HepG2 (cell line): ENCODE measurements at regions not wholly inside any gene's neighbourhood (a gene's known extent, or its start where the extent isn't known, plus 50 kb on each side); places are given as distances from the start of the nearest gene placed in this dataset.

Experiments
- AFF4 ChIP-seq: sonication (generic); formaldehyde crosslinking; IDR thresholded peaks from 2 replicates; pipeline ENCODE4 v1.4.0; 2020; ENCODE audit warnings: missing genetic modification reagents
- ATF6 ChIP-seq: sonication (generic); formaldehyde crosslinking; conservative IDR thresholded peaks from 2 replicates; pipeline ENCODE4 v1.4.0; 2020; ENCODE audit warnings: missing genetic modification reagents
- CENPT ChIP-seq: sonication (generic); formaldehyde crosslinking; IDR thresholded peaks from 2 replicates; pipeline ENCODE4 v1.8.0; 2022; ENCODE audit warnings: low read depth, mild to moderate bottlenecking, moderate library complexity, missing genetic modification reagents
- CHD4 ChIP-seq: fragments of 200-600 bp; sonication (generic); IDR thresholded peaks from 2 replicates; pipeline ENCODE4 v1.7.0; 2017; ENCODE audit warnings: mild to moderate bottlenecking, low read length, borderline replicate concordance
- CREM ChIP-seq, 2 experiments: sonication (generic) in 1 of 2; formaldehyde crosslinking in 1 of 2; IDR thresholded peaks; 2 replicates each; pipeline versions ENCODE4 v1.4.0 to v1.6.1; 2016 to 2020; ENCODE audit warnings: antibody characterized with exemption in 1 of 2, mild to moderate bottlenecking in 1 of 2, missing genetic modification reagents in 1 of 2
- DBP ChIP-seq: sonication (generic); formaldehyde crosslinking; IDR thresholded peaks from 2 replicates; pipeline ENCODE4 v1.4.0; 2020; ENCODE audit warnings: missing genetic modification reagents; ENCODE audit errors: not compliant biosample characterization
- GATAD1 ChIP-seq: IDR thresholded peaks from 2 replicates; pipeline ENCODE4 v1.6.1; 2016; ENCODE audit warnings: missing genetic modification reagents, missing compliant biosample characterization
- MED13 ChIP-seq: sonication (generic); formaldehyde crosslinking; IDR thresholded peaks from 2 replicates; pipeline ENCODE4 v1.5.0; 2020; ENCODE audit warnings: missing genetic modification reagents
- MIER3 ChIP-seq: IDR thresholded peaks from 2 replicates; pipeline ENCODE4 v1.6.1; 2016; ENCODE audit warnings: missing compliant biosample characterization, borderline replicate concordance
- POGZ ChIP-seq: sonication (generic); formaldehyde crosslinking; IDR thresholded peaks from 2 replicates; pipeline ENCODE4 v1.4.0; 2020; ENCODE audit warnings: mild to moderate bottlenecking, missing genetic modification reagents
- SATB2 ChIP-seq: sonication (generic); formaldehyde crosslinking; IDR thresholded peaks from 2 replicates; pipeline ENCODE4 v1.5.0; 2020; ENCODE audit warnings: missing genetic modification reagents
- SMAD3 ChIP-seq: sonication (generic); formaldehyde crosslinking; IDR thresholded peaks from 2 replicates; pipeline ENCODE4 v1.4.0; 2020; ENCODE audit warnings: missing genetic modification reagents
- SSRP1 ChIP-seq: IDR thresholded peaks from 2 replicates; pipeline ENCODE4 v1.6.1; 2016; ENCODE audit warnings: control low read depth
- YEATS2 ChIP-seq: sonication (generic); formaldehyde crosslinking; IDR thresholded peaks from 2 replicates; pipeline ENCODE4 v1.4.0; 2020; ENCODE audit warnings: missing genetic modification reagents, borderline replicate concordance
- ZFP1 ChIP-seq: IDR thresholded peaks from 2 replicates; pipeline ENCODE4 v1.6.1; 2016
- ZFP82 ChIP-seq: sonication (generic); formaldehyde crosslinking; IDR thresholded peaks from 2 replicates; pipeline ENCODE4 v1.5.1; 2020; ENCODE audit warnings: mild to moderate bottlenecking, missing genetic modification reagents, borderline replicate concordance
- ZNF121 ChIP-seq: sonication (generic); formaldehyde crosslinking; IDR thresholded peaks from 2 replicates; pipeline ENCODE4 v1.5.0; 2020; ENCODE audit warnings: mild to moderate bottlenecking, missing genetic modification reagents
- ZNF7 ChIP-seq: IDR thresholded peaks from 2 replicates; pipeline ENCODE4 v1.6.1; 2016; ENCODE audit warnings: missing biosample characterization, missing genetic modification reagents
- ZSCAN30 ChIP-seq: sonication (generic); formaldehyde crosslinking; IDR thresholded peaks from 2 replicates; pipeline ENCODE4 v1.5.0; 2020; ENCODE audit warnings: mild to moderate bottlenecking, missing genetic modification reagents
- TF ChIP-seq, protein P1 (sequence below): IDR thresholded peaks from 2 replicates; pipeline ENCODE4 v1.6.1; 2016; ENCODE audit warnings: control low read depth
- TF ChIP-seq, protein P2 (sequence below): sonication (generic); formaldehyde crosslinking; IDR thresholded peaks from 2 replicates; pipeline ENCODE4 v1.5.0; 2020; ENCODE audit warnings: missing genetic modification reagents

- TF ChIP-seq, protein P1, sequence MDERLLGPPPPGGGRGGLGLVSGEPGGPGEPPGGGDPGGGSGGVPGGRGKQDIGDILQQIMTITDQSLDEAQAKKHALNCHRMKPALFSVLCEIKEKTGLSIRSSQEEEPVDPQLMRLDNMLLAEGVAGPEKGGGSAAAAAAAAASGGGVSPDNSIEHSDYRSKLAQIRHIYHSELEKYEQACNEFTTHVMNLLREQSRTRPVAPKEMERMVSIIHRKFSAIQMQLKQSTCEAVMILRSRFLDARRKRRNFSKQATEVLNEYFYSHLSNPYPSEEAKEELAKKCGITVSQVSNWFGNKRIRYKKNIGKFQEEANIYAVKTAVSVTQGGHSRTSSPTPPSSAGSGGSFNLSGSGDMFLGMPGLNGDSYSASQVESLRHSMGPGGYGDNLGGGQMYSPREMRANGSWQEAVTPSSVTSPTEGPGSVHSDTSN (CRISPR knock-in tag) = no peak
- 0 out of 2 replicates have a peak, but pooled peaks have one; percentile 12 for TF ChIP-seq GATAD1 (CRISPR knock-in tag)
- TF ChIP-seq MED13 (CRISPR knock-in tag) = no peak
- TF ChIP-seq SATB2 (CRISPR knock-in tag) = no peak
- TF ChIP-seq CHD4 = 0 out of 2 replicates have a peak, but pooled peaks have one; percentile 23
- TF ChIP-seq ZSCAN30 = no peak
- TF ChIP-seq CENPT (CRISPR knock-in tag) = no peak
- TF ChIP-seq ZNF121 (CRISPR knock-in tag) = no peak
- TF ChIP-seq DBP (CRISPR knock-in tag) = no peak
- TF ChIP-seq MIER3 = 0 out of 2 replicates have a peak, but pooled peaks have one; percentile 39
- no peak for TF ChIP-seq ATF6 (CRISPR knock-in tag)
- TF ChIP-seq SMAD3 (CRISPR knock-in tag) = no peak
- no peak for TF ChIP-seq SSRP1 (CRISPR knock-in tag)
- peak; percentile 23; the same call in 1 of the 2 replicates for TF ChIP-seq CREM (IDR thresholded peaks at IDR 0.05)
- TF ChIP-seq CREM (CRISPR knock-in tag; IDR thresholded peaks at IDR 0.05) = no peak
- TF ChIP-seq ZFP82 (CRISPR knock-in tag) = no peak
- TF ChIP-seq ZFP1 (CRISPR knock-in tag) = no peak
- no peak for TF ChIP-seq ZNF7 (CRISPR knock-in tag)
- TF ChIP-seq POGZ (CRISPR knock-in tag) = 0 out of 2 replicates have a peak, but pooled peaks have one; percentile 41
- no peak for TF ChIP-seq AFF4 (CRISPR knock-in tag)
- TF ChIP-seq, protein P2, sequence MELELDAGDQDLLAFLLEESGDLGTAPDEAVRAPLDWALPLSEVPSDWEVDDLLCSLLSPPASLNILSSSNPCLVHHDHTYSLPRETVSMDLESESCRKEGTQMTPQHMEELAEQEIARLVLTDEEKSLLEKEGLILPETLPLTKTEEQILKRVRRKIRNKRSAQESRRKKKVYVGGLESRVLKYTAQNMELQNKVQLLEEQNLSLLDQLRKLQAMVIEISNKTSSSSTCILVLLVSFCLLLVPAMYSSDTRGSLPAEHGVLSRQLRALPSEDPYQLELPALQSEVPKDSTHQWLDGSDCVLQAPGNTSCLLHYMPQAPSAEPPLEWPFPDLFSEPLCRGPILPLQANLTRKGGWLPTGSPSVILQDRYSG = no peak
- TF ChIP-seq YEATS2 (CRISPR knock-in tag) = 0 out of 2 replicates have a peak, but pooled peaks have one; percentile 20
Measured at GRCh38 chr20:53752971-53753879, 159.6 kb upstream of the ZNF217 start (continued).
